CD4-positive, alpha-beta T cell (primary cell): ENCODE measurements at regions not wholly inside any gene's neighbourhood (a gene's known extent, or its start where the extent isn't known, plus 50 kb on each side); places are given as distances from the start of the nearest gene placed in this dataset.

ENCODE experiments used
- ATAC-seq: fragments of 200-7000 bp; cut with Tn5 transposase; one replicate; pipeline ENCODE4 v1.10.0; 2022; ENCODE audit warnings: mild to moderate bottlenecking; ENCODE audit not compliant: poor library complexity
- CTCF ChIA-PET: fragments of 350-600 bp; sonication (Branson Sonifier 250); formaldehyde crosslinking; loops from one replicate; lab custom pipeline; 2021; ENCODE audit warnings: antibody characterized with exemption, inconsistent platforms; lab: Charles Lee
- POLR2A ChIA-PET: fragments of 350-600 bp; sonication (Branson Sonifier 250); formaldehyde crosslinking; loops from one replicate; lab custom pipeline; 2021; ENCODE audit warnings: antibody characterized with exemption, inconsistent platforms; lab: Charles Lee
- DNase-seq, 14 experiments: peaks; one replicate each; pipeline ENCODE4 v3.0.0-alpha.2; 2013 to 2020; ENCODE audit warnings: mixed read lengths in 2 of 14
- H3K27ac ChIP-seq, 2 donors: one replicate each; pipeline versions ENCODE4 v1.5.1 to v1.7.0; 2013; ENCODE audit warnings: low read length in 2 of 2, low read depth in 1 of 2, mild to moderate bottlenecking in 1 of 2
- H3K27me3 ChIP-seq, 2 experiments: 1 replicate in 1 of 2; 2 replicates in 1 of 2; pipeline versions ENCODE4 v1.6.1 to v1.7.0; 2013; ENCODE audit warnings: low read length in 2 of 2, control low read depth in 1 of 2, mild to moderate bottlenecking in 1 of 2, moderate library complexity in 1 of 2; ENCODE audit not compliant: insufficient read depth in 2 of 2, control insufficient read depth in 1 of 2
- H3K36me3 ChIP-seq: one replicate; pipeline ENCODE4 v1.6.1; 2013; ENCODE audit warnings: low read length, control low read depth; ENCODE audit not compliant: insufficient read depth
- H3K4me1 ChIP-seq: one replicate; pipeline ENCODE4 v1.6.1; 2013; ENCODE audit warnings: low read length, control low read depth; ENCODE audit not compliant: insufficient read depth
- H3K4me3 ChIP-seq: one replicate; pipeline ENCODE4 v1.5.1; 2013; ENCODE audit warnings: mild to moderate bottlenecking, low read length, moderate library complexity
- H3K9me3 ChIP-seq, 2 experiments: 1 replicate in 1 of 2; 2 replicates in 1 of 2; pipeline versions ENCODE4 v1.6.1 to v1.7.0; 2013; ENCODE audit warnings: low read length in 2 of 2, mild to moderate bottlenecking in 2 of 2, control low read depth in 1 of 2, moderate library complexity in 1 of 2; ENCODE audit not compliant: control insufficient read depth in 1 of 2, insufficient read depth in 1 of 2
- H3K27ac Mint-ChIP-seq: one replicate; pipeline ENCODE4 v1.8.0; 2020; ENCODE audit warnings: mixed read lengths
- H3K27me3 Mint-ChIP-seq: one replicate; pipeline ENCODE4 v1.8.0; 2021; ENCODE audit warnings: mixed read lengths
- H3K36me3 Mint-ChIP-seq: one replicate; pipeline ENCODE4 v1.8.0; 2021; ENCODE audit warnings: low read depth, mixed read lengths
- H3K4me1 Mint-ChIP-seq: one replicate; pipeline ENCODE4 v1.8.0; 2021; ENCODE audit warnings: low read depth, mixed read lengths
- H3K4me3 Mint-ChIP-seq: one replicate; pipeline ENCODE4 v1.8.0; 2020; ENCODE audit warnings: mild to moderate bottlenecking, mixed read lengths
- H3K9me3 Mint-ChIP-seq: one replicate; pipeline ENCODE4 v1.8.0; 2020; ENCODE audit warnings: mixed read lengths
- CTCF ChIP-seq: fragments of 200-600 bp; IDR thresholded peaks from one replicate; pipeline ENCODE4 v1.8.0; 2022; ENCODE audit warnings: antibody characterized with exemption, mild to moderate bottlenecking
- intact Hi-C, 2 experiments: fragments of 100-400 bp; cut with DNase I in 1 of 2; cut with micrococcal nuclease in 1 of 2; formaldehyde crosslinking; loops; one replicate each; pipeline versions ENCODE4 v1.15.1 to v1.9.0; 2023 to 2025; cut with DNase I, micrococcal nuclease

DNA sequence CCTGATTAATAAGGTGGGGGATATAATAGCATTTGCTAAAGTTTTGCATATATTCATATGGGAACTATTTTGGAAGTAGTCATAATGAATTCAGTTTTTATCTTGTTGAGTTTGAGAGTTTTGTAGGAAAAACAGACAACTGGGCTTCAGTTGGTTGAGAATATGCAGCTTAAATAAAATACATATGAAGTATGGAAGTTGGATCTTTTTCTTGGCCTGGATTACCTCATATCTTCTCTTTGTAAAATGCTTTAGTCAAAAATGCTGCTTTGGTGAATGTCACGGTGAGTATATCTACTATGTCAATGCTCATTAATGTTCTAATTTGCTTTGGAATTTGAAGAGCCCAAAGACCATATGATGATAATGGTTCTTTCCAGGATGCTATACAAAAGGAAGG lies 552.2 kb upstream of the LMO3 start:
- no peak for ATAC-seq
- Mint-ChIP-seq H3K36me3 (no peaks in the 10 kb centered on the region), H3K4me3 (no peak overlapping the region), H3K4me1 (no peaks in the 10 kb centered on the region), H3K27me3 (no peaks in the 10 kb centered on the region), H3K9me3 (peaks cover 12% of the 10 kb centered on the region), H3K27ac (no peak overlapping the region)
- no peak for DNase-seq
- Histone ChIP-seq H3K9me3 (peaks cover 0 to 4% of the 10 kb centered on the region in 2 experiments), H3K4me1 (no peaks in the 10 kb centered on the region), H3K27ac (no peak overlapping the region), H3K27me3 (no peaks in the 10 kb centered on the region), H3K4me3 (no peak overlapping the region), H3K36me3 (no peaks in the 10 kb centered on the region)
- CTCF ChIA-PET, result no interaction called here
- POLR2A ChIA-PET, result no interaction called here
- intact Hi-C loops, result no loop called here
- TF ChIP-seq CTCF, result no peak

GRCh38 chr12:17151917-17152316 lies 546.0 kb upstream of the LMO3 start:
- Histone ChIP-seq H3K4me1 (no peaks in the 10 kb centered on the region), H3K4me3 (no peak overlapping the region), H3K27ac (no peak overlapping the region), H3K27me3 (no peaks in the 10 kb centered on the region), H3K9me3 (peaks cover 0 to 14% of the 10 kb centered on the region in 2 experiments), H3K36me3 (no peaks in the 10 kb centered on the region)
- ChIA-PET POLR2A (no interaction called here), CTCF (no interaction called here)
- no peak for ATAC-seq
- no peak for DNase-seq
- H3K4me1 Mint-ChIP-seq, result no peaks in the 10 kb centered on the region
- peaks cover 14% of the 10 kb centered on the region for H3K9me3 Mint-ChIP-seq
- TF ChIP-seq CTCF, result no peak
- no peaks in the 10 kb centered on the region for H3K27me3 Mint-ChIP-seq
- intact Hi-C loops, result no loop called here
- H3K4me3 Mint-ChIP-seq, result no peak overlapping the region
- H3K27ac Mint-ChIP-seq, result no peak overlapping the region
- H3K36me3 Mint-ChIP-seq, result no peaks in the 10 kb centered on the region

GRCh38 chr12:17148706-17149105 lies 542.7 kb upstream of the LMO3 start:
- ChIA-PET POLR2A (no interaction called here), CTCF (no interaction called here)
- H3K4me1 ChIP-seq, result no peaks in the 10 kb centered on the region
- H3K4me3 ChIP-seq, result no peak overlapping the region
- no peaks in the 10 kb centered on the region for H3K36me3 ChIP-seq
- no peaks in the 10 kb centered on the region for H3K36me3 Mint-ChIP-seq
- H3K27me3 ChIP-seq, result no peaks in the 10 kb centered on the region
- no peaks in the 10 kb centered on the region for H3K4me1 Mint-ChIP-seq
- H3K9me3 Mint-ChIP-seq, result peaks cover 7% of the 10 kb centered on the region
- no peak for DNase-seq
- no peak overlapping the region for H3K27ac Mint-ChIP-seq
- TF ChIP-seq CTCF, result no peak
- peaks cover 0 to 12% of the 10 kb centered on the region in 2 experiments for H3K9me3 ChIP-seq
- H3K27ac ChIP-seq, result no peak overlapping the region
- no peak for ATAC-seq
- no peak overlapping the region for H3K4me3 Mint-ChIP-seq
- intact Hi-C loops, result no loop called here
- H3K27me3 Mint-ChIP-seq, result no peaks in the 10 kb centered on the region
